ENCODE measurements at regions not wholly inside any gene's neighbourhood (a gene's known extent, or its start where the extent isn't known, plus 50 kb on each side); places are given as distances from the start of the nearest gene placed in this dataset.
"Not testable (repeated sequence)": the region's sequence is repeated elsewhere in the genome, so short reads cannot be mapped to it uniquely, and the experiment has no call there.

DNA sequence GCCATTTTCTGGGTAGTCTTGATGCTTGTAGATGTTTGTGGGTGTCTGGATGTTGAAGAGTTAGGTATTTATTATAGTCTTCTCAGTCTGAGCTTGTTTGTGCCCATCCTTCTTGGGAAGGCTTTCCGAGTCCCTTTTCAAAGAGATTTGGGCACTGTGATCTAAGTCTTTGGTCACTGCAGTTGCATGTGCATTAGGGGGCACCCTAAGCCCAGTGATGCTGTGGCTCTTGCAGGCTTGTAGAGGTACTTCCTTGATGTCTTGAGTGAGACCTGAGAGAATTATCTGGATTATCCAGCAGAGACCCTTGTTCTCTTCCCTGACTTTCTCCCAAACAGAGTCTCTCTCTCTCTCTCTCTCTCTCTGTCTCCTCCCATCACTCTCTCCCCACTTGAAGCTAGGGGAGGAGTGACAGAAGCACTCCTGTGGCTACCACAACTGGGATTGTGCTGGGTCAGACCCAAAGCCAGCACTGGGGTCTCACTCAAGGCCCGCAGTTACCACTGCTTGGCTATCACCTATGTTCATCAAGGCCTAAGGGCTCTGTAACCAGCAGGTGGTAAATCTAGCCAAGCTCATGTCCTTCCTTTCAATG lies 68.5 kb downstream of the TMCO5A start:
- DNase-seq = no peak

DNA sequence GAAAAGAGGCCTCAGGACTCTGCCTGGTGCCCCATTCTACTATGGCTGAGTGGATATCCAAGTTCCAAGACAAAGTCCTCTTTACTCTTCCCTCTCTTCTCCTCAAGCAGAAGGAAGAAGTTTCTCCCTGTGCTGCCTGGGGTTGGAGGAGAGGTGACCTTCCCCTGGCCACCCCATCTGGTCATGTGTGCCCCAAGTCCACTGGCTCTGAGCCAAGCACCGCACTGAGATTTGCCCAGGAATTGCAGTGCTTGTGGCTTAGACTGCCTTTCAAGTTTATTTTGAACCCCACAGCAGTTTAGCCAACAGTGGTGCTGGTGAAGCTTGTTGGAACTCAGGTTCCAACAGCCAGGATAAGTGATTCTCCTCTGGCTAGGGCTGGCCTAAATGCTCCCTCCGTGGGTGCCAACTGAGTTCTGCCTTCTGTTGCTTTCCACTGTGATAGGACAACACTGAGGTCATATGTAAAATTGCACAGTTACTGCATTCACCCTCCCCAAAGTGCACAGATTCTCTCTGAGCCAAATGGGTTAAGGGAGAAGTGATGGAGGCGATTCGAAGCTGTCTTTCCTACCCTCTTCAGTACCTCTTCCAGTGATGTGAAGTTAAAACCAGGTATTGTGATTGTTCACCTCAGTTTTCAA lies 69.9 kb downstream of the TMCO5A start:
- DNase-seq = no peak

DNA sequence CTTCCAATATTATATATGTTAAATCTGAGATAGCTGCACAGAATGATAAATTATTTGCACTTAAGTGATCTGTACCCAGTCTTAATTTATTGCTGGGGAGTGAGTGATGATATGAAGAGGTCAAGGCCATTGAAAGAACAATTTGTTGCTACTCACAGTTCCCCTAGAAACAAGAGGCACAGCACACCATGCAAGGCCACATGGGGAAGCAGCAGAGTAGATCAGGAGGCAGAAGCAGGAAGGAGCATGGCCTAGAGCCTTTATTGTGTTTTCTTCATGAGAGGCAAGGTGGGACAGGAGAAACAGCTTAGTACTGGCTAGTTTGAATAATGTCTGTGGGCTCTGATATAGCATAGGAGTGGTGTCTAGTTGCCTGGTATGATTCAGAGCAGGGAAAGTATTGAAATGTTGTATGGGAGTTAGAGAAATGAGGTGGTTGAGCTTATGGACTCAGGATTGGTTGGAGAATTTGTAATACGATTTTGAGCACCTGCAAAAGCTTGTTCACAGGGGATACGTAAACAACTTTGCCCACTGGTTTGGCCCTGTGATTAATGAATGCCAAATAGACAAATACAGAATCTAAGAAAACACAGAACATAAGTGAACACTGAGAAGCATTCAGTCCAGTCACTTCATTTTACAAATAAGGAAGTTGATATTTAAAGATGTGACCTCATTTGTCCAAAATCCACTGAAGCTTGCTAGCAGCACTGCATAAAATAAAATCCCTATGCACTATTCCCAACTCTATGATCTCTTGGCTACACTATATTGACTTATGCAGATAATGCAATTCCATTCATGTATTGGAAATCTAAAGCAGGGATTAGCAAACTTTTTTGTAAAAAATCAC lies 71.7 kb downstream of the TMCO5A start:
- DNase-seq = no peak

DNA sequence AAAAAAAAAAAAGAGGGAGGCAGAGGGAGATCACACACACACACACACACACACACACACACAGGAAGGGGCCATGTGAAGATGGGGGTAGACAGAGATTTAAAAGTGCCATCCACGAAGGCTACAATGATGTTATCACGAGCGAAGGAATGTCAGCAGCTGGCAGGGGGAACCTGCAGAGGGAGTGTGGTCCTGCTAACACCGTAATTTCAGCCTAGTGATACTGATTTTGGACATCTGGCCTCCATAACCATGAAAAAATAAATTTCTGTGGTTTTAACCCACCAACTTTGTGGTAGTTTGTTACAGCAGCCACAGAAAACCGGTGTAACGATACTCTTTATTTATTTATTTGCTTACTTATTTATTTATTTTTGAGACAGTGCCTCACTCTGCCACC lies 76.0 kb downstream of the TMCO5A start:
- DNase-seq = no peak

DNA sequence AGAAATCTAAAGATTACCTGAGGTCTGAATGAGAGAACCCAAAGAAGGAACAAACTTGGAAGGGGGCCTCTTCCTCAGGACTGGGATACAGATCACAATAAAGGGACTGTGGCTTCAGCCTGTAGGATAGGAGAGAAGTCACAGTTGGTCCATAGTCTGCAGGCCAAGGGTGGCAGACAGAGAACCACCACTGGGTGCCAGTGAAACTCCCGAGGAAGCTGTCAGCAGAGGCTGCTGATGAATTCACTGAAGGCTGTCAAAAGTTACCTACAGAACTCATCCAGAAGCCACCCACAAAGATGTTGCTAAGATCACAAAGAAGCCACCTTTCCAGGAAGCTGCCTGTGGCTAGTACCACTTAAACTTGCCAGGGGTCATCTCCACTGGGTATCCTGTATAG lies 78.5 kb downstream of the TMCO5A start:
- DNase-seq = no peak

DNA sequence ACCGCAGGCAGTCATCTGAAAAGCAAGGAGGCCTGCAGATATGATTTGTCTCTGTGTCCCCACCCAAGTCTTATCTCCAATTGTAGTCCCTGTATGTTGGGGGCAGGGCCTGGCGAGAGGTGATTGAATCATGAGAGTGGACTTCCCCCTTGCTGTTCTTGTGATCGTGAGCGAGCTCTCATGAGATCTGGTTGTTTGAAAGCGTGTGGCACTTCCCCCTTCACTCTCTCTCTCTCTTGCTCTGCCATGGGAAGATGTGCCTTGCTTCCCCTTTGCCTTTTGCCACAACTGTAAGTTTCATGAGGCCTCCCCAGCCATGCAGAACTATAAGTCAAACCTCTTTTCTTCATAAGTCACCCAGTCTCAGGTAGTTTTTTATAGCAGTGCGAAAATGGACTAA lies 83.3 kb downstream of the TMCO5A start:
- no peak for DNase-seq

DNA sequence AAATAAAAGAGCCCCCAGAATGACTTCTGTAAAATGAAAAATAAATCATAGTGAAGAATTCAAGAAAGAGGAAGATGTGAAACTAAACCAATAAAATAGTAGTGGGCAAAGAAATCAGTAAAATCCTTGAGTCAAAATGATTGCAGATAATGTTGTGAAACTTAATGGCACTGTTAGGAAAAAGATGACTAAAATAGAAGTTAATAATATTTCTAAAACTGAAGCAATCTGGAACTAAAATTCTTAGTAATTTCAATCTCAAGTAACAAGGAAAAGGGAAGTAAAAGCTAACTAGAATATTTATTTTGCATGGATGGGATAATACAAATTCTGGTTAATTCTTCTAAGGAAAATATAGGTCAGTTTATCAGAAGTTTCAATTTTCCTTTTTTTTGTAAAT lies 84.6 kb downstream of the TMCO5A start:
- DNase-seq = no peak

DNA sequence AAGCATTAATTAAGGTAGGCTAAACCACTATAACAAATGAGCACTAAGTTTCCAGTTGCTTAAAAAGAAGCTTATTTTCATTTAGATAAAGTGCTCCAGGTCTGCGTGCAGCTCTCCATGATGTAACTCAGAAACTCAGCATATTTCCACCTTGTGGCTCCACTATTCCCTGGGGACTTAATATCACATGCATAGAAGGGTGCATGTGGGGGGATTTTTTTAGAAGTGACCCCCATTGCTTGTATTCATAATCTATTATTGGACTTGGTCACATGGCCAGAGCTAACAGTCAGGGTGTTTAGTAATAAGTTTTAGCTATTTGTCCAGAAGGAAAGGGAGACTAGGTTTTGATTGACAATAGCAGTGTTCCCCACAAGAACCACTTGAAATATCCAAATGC lies 86.8 kb downstream of the TMCO5A start:
- DNase-seq = no peak

DNA sequence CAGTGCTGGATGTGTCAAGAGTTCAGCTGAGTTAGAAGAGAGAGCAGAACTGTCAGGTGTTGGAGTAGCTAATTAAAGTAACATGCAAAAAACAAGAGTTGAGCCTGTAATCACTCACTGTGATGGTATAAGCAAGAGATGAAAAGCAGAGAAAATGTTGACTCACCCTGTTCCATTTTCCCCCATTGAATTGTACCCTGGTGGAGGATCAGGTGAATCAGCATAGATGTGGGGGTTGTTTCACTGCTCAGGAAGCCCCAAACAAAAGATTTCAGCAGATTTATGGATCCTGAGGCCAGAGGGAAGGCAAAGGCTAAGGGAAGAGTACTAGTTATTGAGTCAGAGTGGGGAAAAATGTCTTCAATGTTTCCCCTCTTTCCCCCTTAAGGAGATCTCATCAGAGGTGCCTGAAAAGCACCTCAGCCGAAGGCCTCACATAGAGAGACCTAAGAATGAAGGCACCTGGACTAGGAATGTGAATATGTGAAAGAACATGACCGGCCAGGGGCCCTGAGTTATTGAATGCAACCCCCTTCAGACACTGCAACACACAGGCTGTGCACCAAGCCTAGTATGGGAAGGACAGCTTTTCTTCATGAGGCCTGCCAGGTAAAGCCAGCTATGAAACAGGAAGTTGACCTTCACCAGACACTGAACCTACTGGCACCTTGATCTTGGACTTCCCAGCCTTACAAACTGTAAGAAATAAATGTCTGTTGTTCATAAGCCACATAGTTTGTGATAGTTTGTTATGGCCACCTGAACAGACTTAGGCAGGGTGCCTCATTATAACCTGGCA lies 90.1 kb downstream of the TMCO5A start:
- DNase-seq = no peak

DNA sequence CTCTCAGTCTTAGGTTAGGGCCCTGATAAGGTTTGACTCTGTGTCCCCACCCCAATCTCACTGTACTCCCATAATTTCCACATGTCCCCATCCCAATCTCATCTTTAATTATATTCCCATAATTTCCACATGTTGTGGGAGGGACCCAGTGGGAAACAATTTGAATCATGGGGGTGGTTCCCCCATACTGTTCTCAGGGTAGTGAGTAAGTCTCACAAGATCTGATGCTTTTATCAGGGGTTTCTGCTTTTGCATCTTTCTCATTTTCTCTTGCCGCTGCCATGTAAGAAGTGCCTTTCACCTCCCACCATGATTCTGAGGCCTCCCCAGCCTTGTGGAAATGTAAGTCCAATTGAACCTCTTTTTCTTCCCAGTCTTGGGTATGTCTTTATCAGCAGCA lies 91.2 kb downstream of the TMCO5A start:
- not testable (repeated sequence) for DNase-seq

DNA sequence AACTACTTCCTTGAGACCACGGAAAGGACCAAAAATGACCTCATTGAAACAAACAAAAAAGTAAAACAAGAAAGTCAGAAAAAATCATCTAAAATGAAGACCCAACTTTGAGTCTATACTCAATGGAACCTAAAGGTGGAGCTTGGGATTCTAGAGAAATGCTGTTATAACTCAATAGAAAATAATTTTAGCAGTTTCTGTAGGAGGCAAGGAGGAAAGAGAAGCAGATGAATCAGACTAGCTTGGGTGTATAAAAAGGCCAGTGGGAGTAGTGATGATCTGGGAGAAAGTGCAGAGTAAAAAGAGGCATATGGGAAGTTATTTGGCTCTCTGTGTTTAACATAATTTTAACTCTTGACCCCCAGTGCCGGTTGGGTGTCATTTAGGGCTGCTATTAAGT lies 94.4 kb downstream of the TMCO5A start:
- DNase-seq = no peak

DNA sequence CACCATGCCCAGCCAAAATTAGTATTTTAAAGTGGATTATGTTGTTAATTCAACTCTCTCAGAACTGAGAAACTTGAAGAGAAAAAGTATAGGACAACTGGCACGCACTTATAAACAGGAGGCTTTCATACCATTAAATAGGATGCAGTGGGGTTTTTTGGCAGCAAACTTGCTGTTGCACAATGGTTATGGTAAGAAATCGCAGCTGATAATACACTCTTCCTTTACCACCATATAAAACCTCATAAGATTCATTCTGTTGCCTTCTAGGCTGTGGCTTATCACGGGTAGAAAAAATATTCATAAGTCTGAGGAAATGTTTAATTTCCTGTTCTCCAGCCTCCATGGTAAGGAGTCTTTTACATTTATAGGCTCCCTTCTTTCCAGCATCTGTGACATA lies 95.3 kb downstream of the TMCO5A start:
- DNase-seq = no peak

DNA sequence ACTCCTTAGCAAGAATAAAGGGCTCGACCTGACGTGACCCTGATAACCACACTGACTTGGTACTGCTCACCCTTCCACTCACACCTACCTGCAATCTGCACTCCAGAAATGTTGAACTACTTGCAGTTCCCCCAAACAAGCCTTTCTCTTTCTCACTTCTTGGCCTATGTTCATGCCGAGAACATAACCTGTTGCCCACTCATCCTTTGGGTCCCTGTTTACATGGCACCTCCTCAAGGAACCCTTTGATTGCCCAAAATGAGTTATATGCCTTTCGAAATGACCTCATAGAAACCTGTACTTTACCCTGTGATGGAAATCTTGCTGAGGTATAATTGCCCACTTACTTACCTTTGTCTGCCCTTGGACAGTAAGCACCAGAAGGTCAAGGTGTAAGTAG lies 96.2 kb downstream of the TMCO5A start:
- DNase-seq = no peak

DNA sequence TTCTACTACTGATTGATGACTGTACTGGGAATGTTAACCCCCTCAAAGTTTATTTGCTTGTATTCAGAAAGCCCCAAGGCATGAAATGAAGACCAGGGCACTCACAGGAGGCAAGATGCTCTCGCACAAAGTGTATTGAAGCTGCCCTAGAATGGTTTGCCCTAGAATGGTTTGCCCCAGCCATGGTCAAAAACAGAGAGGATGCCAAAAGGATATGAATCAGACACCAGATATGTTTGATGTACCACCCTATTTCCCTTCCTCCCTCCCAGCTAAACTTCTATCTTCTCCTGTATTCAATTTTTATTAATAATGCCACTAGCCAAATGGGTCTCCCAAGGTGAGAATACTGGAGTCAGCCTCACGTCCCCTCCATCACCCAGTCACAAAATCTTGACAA lies 101.3 kb downstream of the TMCO5A start:
- no peak for DNase-seq

DNA sequence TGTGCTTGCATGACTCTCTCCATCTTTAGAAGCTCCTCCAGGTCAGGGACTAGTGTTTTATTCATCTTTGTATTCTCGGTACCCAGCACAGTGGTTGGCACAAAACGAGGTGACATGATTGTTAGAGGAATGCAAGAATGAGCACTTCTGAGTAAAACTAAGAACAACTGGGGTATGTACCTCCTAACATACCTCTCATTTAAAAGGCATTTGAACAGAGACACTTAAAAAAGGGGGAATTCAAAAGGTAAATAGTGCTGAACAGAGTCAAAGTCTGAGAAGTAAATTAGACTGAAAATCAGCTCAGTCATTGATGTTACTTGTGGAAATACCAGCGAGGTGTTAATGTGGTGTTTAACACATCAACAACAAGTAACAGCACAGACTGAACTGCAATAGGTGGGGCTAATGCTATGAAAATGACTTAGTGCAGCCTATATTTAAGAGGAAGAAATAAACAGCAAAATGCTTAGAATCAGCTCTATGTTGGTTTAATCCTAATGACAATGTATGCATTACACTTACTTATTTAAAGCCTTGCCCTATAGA lies 102.4 kb downstream of the TMCO5A start:
- DNase-seq = no peak

DNA sequence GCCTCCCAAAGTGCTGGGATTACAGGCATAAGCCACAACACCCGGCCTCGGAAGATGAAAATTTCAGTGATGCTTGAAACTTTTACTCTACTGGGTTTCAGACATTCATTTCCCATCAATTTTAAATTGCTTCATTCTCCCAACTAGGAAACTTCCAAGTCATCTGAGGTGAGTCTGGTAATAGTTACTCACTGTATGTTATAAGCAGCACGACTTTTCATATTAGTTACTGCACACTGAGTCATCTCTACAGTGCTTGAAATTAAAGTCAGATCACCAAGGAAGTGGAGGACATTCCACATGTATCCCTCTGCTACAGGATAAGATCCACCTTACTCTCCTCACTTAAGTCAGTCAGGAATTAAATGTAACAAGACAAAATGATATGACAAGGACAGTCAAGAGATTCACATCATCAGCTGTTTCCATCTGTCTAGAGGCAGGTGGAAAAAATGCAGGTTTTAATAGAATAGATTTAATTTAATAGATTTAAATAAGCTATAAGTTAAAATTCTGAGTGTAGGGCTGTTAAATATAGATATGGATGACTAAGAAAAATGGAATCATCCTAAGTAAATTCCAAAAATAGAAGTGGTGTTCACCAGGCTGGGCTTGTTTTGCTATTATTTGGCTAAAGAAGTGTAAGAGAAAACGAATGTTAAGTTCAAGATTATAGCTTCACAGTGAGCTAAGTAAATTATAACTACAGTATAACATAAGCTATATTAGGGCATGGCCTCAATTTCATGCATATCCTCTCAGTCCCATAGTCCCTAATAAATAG lies 104.4 kb downstream of the TMCO5A start:
- DNase-seq = no peak

DNA sequence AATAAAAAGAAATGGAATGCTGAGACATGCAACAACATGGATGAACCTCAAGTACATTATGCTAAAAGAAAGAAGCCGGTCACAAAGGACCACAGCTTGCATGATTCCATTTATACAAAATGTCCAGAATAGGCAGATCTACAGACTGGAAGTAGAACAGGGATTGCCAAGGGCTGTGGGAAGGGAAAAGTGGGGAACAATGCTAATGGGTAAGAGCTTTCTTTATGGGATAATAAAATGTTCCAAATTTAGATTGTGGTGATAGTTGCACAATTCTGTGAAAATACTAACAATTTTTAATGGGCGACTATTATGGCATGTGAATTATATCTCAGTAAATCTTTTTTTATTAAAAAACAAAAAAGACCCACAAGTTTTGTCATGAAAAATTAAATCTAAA lies 106.2 kb downstream of the TMCO5A start:
- DNase-seq = no peak

DNA sequence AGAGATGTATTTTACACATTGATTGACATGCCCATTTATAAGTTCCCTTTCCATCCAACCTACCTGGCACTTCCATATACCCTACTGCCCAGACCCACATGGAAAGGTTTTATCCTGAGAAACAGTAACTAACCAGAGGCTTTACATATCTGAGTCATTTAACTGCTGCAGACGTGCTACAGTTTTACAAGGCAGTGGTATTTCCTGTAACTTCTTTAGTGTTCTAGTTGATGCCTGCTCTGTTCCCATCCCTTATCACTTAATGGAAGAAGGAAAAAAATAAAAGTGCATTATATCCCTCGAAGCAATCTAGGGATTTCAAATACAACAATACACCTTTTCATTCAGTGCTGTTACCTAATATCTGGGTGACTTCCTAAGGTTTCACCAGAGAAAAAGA lies 107.1 kb downstream of the TMCO5A start:
- no peak for DNase-seq

DNA sequence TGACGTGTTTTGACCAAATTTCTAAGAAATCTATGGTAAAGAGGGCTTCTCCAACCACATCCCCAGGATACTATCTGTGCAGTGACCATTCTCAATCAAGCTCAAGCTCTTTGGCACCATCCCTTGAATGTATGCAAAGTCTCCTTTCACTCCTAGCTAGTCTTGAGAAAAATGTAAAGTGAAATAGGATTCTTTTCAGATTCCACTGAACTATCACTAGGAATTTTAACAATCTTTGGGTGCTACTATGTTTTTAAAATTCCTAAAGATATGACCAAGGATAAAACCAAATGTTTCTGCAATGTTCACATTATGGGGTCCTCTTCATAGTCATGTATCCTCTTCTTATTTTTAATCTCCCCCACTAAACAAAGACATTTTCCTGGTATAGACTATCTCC lies 107.8 kb downstream of the TMCO5A start:
- no peak for DNase-seq

DNA sequence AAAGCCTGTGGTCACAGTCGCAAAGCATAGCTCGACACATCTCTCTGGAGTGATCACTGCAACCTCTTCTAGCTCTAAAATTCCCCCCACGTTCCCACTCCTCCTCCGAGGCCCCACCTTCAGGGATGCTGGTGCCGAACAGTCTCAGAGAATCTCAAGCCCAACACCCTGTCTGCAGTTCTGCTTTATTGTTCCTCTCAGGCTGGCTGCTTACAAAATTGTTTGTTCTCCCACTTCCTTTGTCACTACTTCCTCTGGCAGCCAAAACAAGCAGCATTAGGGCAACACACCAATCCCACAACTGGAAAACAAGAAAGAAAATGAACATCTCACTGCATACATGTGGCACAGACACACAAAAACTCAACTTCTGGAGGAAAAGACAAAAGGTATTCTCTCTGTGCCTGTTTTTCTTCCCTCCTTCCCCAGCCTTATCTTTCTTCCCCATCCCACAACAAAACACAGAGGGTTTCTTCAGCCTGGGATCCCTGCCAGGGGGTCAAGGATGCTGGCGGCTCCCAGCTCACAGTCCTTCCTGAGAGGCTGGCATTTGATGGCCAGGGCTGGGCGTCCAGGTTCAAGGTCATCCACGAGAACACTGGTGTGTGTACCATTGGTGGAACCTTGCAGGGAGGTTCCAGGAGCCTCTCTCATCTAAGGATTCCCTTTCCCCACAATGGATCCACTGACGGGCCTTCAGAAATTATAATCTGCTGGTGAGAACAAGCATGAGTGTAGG lies 108.4 kb downstream of the TMCO5A start:
- no peak for DNase-seq

DNA sequence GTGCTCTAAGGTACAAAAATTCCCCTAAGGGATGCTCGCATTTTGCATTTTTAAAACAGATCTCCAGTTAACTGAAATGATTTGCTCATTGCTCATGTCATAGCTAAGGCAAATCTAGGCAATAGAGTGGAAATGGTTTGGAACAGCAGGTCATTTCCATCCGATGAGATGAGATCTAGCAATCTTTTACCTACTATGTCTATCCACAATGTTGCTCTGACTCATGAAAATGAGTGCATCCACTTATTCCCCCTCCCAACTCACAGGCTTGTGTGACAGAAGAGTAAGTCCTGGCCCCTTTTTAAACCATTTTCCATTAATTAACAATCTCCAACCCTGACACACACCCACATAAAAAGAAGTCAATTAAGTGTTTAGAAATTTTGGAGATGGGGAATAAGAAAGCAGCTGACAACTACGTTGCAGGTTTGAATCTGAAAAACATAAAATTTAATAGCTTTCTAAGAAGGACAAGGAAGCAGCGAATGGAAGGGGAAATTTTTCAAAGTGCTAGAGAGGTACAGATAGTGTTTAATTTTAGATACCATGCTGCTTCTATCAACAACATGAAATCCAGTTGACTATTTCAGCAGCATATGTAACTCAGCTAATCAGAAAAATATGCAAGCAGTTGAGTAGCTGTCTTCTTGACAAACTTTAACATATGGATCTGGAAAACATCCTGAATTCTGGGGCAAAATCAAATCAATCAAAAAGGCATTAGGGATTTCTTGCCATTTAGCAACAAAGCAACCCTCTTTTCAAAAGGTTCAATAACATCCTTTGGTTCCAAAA lies 112.0 kb downstream of the TMCO5A start:
- no peak for DNase-seq

Data from activated CD4-positive, alpha-beta T cell treated with anti-CD3 and anti-CD28 coated beads for 4 hours (primary cell).